Neural progenitor cell (in vitro differentiated cells): ENCODE measurements at regions not wholly inside any gene's neighbourhood (a gene's known extent, or its start where the extent isn't known, plus 50 kb on each side); places are given as distances from the start of the nearest gene placed in this dataset.
A peak's percentile ranks its signal among the peaks of the same experiment; 100 is the strongest.
"Not testable (repeated sequence)": the region's sequence is repeated elsewhere in the genome, so short reads cannot be mapped to it uniquely, and the experiment has no call there.

Source experiments
- DNase-seq: peaks from one replicate; pipeline ENCODE4 v3.0.0-alpha.2; 2016; ENCODE audit warnings: low spot score
- H2AFZ ChIP-seq: fragments of 200-600 bp; sonication (generic); replicated peaks from 2 replicates; pipeline ENCODE4 v1.6.1; 2016; ENCODE audit warnings: antibody characterized with exemption
- H3F3A ChIP-seq: fragments of 200-600 bp; sonication (generic); 2 replicates; pipeline ENCODE4 v1.6.1; 2016; ENCODE audit warnings: antibody characterized with exemption, low read depth
- H3K27ac ChIP-seq: fragments of 200-600 bp; sonication (generic); 2 replicates; pipeline ENCODE4 v1.5.1; 2016; ENCODE audit warnings: mild to moderate bottlenecking
- H3K27me3 ChIP-seq: fragments of 200-600 bp; sonication (generic); 2 replicates; pipeline ENCODE4 v1.6.1; 2016; ENCODE audit warnings: mild to moderate bottlenecking, moderate library complexity
- H3K36me3 ChIP-seq: fragments of 200-600 bp; sonication (generic); 2 replicates; pipeline ENCODE4 v1.5.1; 2016
- H3K4me1 ChIP-seq: fragments of 200-600 bp; sonication (generic); 2 replicates; pipeline ENCODE4 v1.6.1; 2016; ENCODE audit warnings: mixed run types
- H3K4me2 ChIP-seq: fragments of 200-600 bp; sonication (generic); 2 replicates; pipeline ENCODE4 v1.6.1; 2016
- H3K4me3 ChIP-seq: fragments of 200-600 bp; sonication (generic); 2 replicates; pipeline ENCODE4 v1.5.1; 2016
- H3K79me2 ChIP-seq: fragments of 200-600 bp; sonication (generic); 2 replicates; pipeline ENCODE4 v1.6.1; 2016; ENCODE audit warnings: low read depth
- H3K9ac ChIP-seq: fragments of 200-600 bp; sonication (generic); 2 replicates; pipeline ENCODE4 v1.6.1; 2016
- H3K9me3 ChIP-seq: fragments of 200-600 bp; sonication (generic); 2 replicates; pipeline ENCODE4 v1.5.1; 2016; ENCODE audit warnings: low read depth
- H4K20me1 ChIP-seq: fragments of 200-600 bp; sonication (generic); 2 replicates; pipeline ENCODE4 v1.6.1; 2016; ENCODE audit warnings: low read depth
- H3K27ac Mint-ChIP-seq: 3 replicates; pipeline ENCODE4 v1.8.0; 2021; ENCODE audit warnings: mixed read lengths
- H3K27me3 Mint-ChIP-seq: 2 replicates; pipeline ENCODE4 v1.8.0; 2022; ENCODE audit warnings: low read depth, mild to moderate bottlenecking, inconsistent platforms, moderate library complexity, mixed read lengths; ENCODE audit not compliant: insufficient read depth
- H3K36me3 Mint-ChIP-seq: 3 replicates; pipeline ENCODE4 v1.8.0; 2021; ENCODE audit warnings: mixed read lengths
- H3K4me1 Mint-ChIP-seq: 3 replicates; pipeline ENCODE4 v1.8.0; 2021; ENCODE audit warnings: mixed read lengths
- H3K4me3 Mint-ChIP-seq: 3 replicates; pipeline ENCODE4 v1.8.0; 2021; ENCODE audit warnings: mild to moderate bottlenecking, moderate library complexity, mixed read lengths
- H3K9me3 Mint-ChIP-seq: 3 replicates; pipeline ENCODE4 v1.8.0; 2020; ENCODE audit warnings: mixed read lengths
- CTCF ChIP-seq: fragments of 200-600 bp; sonication (generic); IDR thresholded peaks from 2 replicates; pipeline ENCODE4 v1.5.1; 2017; ENCODE audit warnings: antibody characterized with exemption, mild to moderate bottlenecking
- EZH2 ChIP-seq: fragments of 200-600 bp; sonication (generic); IDR thresholded peaks from 2 replicates; pipeline ENCODE4 v1.6.1; 2017; ENCODE audit warnings: antibody characterized with exemption, mild to moderate bottlenecking, moderate library complexity
- EZH2phosphoT487 ChIP-seq: fragments of 200-600 bp; sonication (generic); IDR thresholded peaks from 2 replicates; pipeline ENCODE4 v1.6.1; 2017; ENCODE audit warnings: antibody characterized with exemption

DNA sequence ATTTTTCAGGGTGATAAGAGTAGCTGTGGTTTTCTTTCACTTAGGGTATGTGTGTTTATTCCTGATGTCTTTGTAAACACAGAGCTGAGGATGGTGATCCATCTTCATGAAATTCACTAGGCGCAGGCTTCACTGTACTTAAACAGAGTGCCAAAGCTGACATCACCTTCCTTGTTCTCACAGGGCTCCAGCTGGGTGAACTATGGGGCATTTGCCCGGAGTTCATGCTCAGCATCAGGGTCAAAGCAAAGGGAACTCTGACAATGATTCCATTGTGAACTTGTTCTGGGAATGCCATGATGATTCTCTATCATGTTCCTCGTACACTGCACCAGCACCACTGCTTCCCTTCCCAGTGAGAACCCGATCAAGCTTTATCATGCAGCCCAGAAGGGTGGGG, 184.8 kb upstream of the P2RY1 start:
- Histone ChIP-seq H3F3A (no peaks in the 10 kb centered on the region), H3K4me1 (peaks cover 20% of the 10 kb centered on the region), H3K36me3 (no peaks in the 10 kb centered on the region), H3K27me3 (no peaks in the 10 kb centered on the region), H3K9ac (no peak overlapping the region), H3K9me3 (no peaks in the 10 kb centered on the region), H3K27ac (no peak overlapping the region), H4K20me1 (no peaks in the 10 kb centered on the region), H3K79me2 (no peaks in the 10 kb centered on the region), H2AFZ (no peak overlapping the region), H3K4me3 (no peak overlapping the region), H3K4me2 (no peak overlapping the region)
- H3K27me3 Mint-ChIP-seq = peaks cover 3% of the 10 kb centered on the region
- H3K36me3 Mint-ChIP-seq = no peaks in the 10 kb centered on the region
- no peaks in the 10 kb centered on the region for H3K9me3 Mint-ChIP-seq
- TF ChIP-seq CTCF (no peak), EZH2 (no peak), EZH2phosphoT487 (no peak)
- no peak for DNase-seq
- H3K27ac Mint-ChIP-seq = peak overlapping the region; percentile 80
- peaks cover 30% of the 10 kb centered on the region for H3K4me1 Mint-ChIP-seq
- no peak overlapping the region for H3K4me3 Mint-ChIP-seq

GRCh38 chr3:152650923-152651322, 184.0 kb upstream of the P2RY1 start:
- H3K9ac ChIP-seq, H3K36me3 Mint-ChIP-seq, H4K20me1 ChIP-seq, H3K27ac Mint-ChIP-seq, H3K27ac ChIP-seq, H3K36me3 ChIP-seq, H3K9me3 Mint-ChIP-seq, H3K4me3 Mint-ChIP-seq, H3K27me3 Mint-ChIP-seq, H3F3A ChIP-seq, H3K4me3 ChIP-seq, DNase-seq, H3K4me2 ChIP-seq, H3K9me3 ChIP-seq, H3K27me3 ChIP-seq, H2AFZ ChIP-seq, H3K79me2 ChIP-seq: not testable (repeated sequence)
- peaks cover 28% of the 10 kb centered on the region for H3K4me1 ChIP-seq
- H3K4me1 Mint-ChIP-seq = peaks cover 36% of the 10 kb centered on the region

- peaks cover under 1% of the 10 kb centered on the region for H3K36me3 Mint-ChIP-seq
- Histone ChIP-seq H3K27me3 (no peaks in the 10 kb centered on the region), H3K4me3 (peak overlapping the region; percentile 19), H3K36me3 (no peaks in the 10 kb centered on the region), H3K4me2 (peak overlapping the region; percentile 65), H3K4me1 (peaks cover 56% of the 10 kb centered on the region), H3K27ac (peak overlapping the region; percentile 94), H3K9ac (no peak overlapping the region), H3F3A (peaks cover 25% of the 10 kb centered on the region), H4K20me1 (no peaks in the 10 kb centered on the region), H3K79me2 (no peaks in the 10 kb centered on the region), H3K9me3 (no peaks in the 10 kb centered on the region), H2AFZ (peak overlapping the region; percentile 74)
- DNase-seq = peak; percentile 45
- peaks cover 3% of the 10 kb centered on the region for H3K27me3 Mint-ChIP-seq
- peaks cover 47% of the 10 kb centered on the region for H3K4me1 Mint-ChIP-seq
- H3K4me3 Mint-ChIP-seq = peak overlapping the region; percentile 44
- H3K9me3 Mint-ChIP-seq = peaks cover under 1% of the 10 kb centered on the region
- TF ChIP-seq CTCF (no peak), EZH2 (no peak), EZH2phosphoT487 (no peak)
- H3K27ac Mint-ChIP-seq = peak overlapping the region; percentile 99
These were observed 178.5 kb upstream of the P2RY1 start for GRCh38 chr3:152656214-152656971.

DNA sequence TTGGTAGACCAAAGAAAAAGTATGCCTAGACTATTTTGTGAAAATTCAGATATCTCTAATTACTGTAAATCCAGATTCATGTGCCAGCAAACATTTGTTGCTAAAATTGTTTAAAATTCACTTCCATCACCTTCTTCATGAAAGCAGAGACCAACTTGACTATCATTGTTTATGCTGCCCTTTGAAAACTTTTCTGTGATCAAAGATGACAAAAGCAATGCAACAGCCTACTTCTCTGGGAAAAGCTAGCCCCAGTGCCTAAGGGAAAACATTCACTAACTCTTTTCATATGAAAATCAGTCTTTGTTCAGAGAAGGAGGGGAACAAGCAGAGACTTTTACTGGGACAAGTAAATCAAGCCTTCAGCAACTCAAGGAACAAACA, 178.0 kb upstream of the P2RY1 start:
- Histone ChIP-seq H3K27ac (peak overlapping the region; percentile 94), H4K20me1 (no peaks in the 10 kb centered on the region), H3K4me2 (peak overlapping the region; percentile 65), H3K27me3 (no peaks in the 10 kb centered on the region), H3F3A (peaks cover 25% of the 10 kb centered on the region), H3K79me2 (no peaks in the 10 kb centered on the region), H3K4me1 (peaks cover 50% of the 10 kb centered on the region), H3K36me3 (no peaks in the 10 kb centered on the region), H3K9ac (no peak overlapping the region), H2AFZ (peak overlapping the region; percentile 74), H3K9me3 (no peaks in the 10 kb centered on the region), H3K4me3 (peak overlapping the region; percentile 19)
- Mint-ChIP-seq H3K27me3 (peaks cover 3% of the 10 kb centered on the region), H3K4me1 (peaks cover 43% of the 10 kb centered on the region), H3K27ac (peak overlapping the region; percentile 99), H3K4me3 (peak overlapping the region; percentile 44), H3K36me3 (peaks cover 2% of the 10 kb centered on the region), H3K9me3 (peaks cover 2% of the 10 kb centered on the region)
- TF ChIP-seq CTCF (no peak), EZH2 (no peak), EZH2phosphoT487 (no peak)
- peak; percentile 62 for DNase-seq
